Testis (tissue), 2 donors: ENCODE measurements at regions not wholly inside any gene's neighbourhood (a gene's known extent, or its start where the extent isn't known, plus 50 kb on each side); places are given as distances from the start of the nearest gene placed in this dataset.

Experiments used
- DNase-seq: peaks from one replicate; pipeline ENCODE4 v3.0.0-alpha.2; 2019
- H3K27ac ChIP-seq, 2 donors: fragments of 200-600 bp; sonication (generic); one replicate each; pipeline ENCODE4 v1.5.1; 2019
- H3K27me3 ChIP-seq: fragments of 200-600 bp; sonication (generic); one replicate; pipeline ENCODE4 v1.5.1; 2019
- H3K36me3 ChIP-seq: fragments of 200-600 bp; sonication (generic); one replicate; pipeline ENCODE4 v1.5.1; 2017; ENCODE audit warnings: low read depth; ENCODE audit errors: missing control alignments
- H3K4me1 ChIP-seq: fragments of 200-600 bp; sonication (generic); one replicate; pipeline ENCODE4 v1.5.1; 2019
- H3K4me3 ChIP-seq, 2 donors: fragments of 200-600 bp; sonication (generic); one replicate each; pipeline ENCODE4 v1.5.1; 2017 to 2019
- H3K9me3 ChIP-seq: fragments of 200-600 bp; sonication (generic); one replicate; pipeline ENCODE4 v1.5.1; 2017
- CTCF ChIP-seq, 3 experiments: fragments of 450-650 bp in 2 of 3; fragments of 200-600 bp in 1 of 3; sonication (generic) in 1 of 3; IDR thresholded peaks; one replicate each; pipeline ENCODE4 v1.5.1; 2016 to 2019; ENCODE audit warnings: antibody characterized with exemption in 3 of 3, mild to moderate bottlenecking in 2 of 3, moderate library complexity in 1 of 3
- POLR2A ChIP-seq: fragments of 450-650 bp; IDR thresholded peaks from one replicate; pipeline ENCODE4 v1.6.1; 2017; ENCODE audit warnings: antibody characterized with exemption, mild to moderate bottlenecking, moderate library complexity
- WGBS, 2 donors: methylation state at CpG; one replicate each; pipeline ENCODE4 v1.1.5; 2018; 5-methylcytosine and 5-hydroxymethylcytosine counted together
- intact Hi-C: fragments of 100-400 bp; cut with DNase I; formaldehyde crosslinking; loops from one replicate; pipeline ENCODE4 v1.15.1; 2023; ENCODE audit warnings: low total_unique reads

DNA sequence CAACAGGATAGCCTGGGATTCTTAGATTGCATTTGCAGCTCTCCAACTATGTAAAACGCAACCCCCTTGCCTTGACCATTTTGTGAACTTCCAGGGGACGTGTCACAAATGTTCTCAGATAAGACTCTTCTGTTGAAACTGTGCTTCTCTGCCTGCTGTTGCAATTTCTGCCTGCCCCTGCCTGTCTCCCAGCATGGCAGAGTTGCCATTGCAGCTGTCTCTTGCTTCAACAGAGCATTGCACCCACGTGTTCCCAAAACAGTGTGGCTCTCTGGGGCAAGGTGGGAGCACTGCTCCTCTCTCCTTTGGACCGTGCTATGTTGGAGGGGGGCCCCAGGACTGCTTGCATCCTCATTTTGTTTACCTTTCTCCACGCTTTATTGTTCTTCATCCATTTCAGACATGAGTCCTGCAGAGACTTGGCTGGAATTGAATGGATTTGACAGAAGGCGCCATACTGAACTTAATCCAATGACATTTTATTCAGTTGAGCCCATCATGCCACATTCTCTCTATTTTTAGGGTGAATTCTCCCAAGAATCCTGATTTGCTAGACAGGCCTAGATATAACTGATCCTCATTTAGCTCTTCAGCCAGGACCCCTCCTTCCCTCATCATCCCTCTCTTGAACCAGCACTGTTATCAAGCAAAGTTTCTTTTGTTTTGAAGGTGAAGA is 90.7 kb downstream of the MAT2B start:
- H3K9me3 ChIP-seq: no peaks in the 10 kb centered on the region
- no peak for DNase-seq
- no peaks in the 10 kb centered on the region for H3K36me3 ChIP-seq
- 70 to 72% methylated on average over 6 of the region's 6 CpGs for WGBS, 2 donors
- H3K27ac ChIP-seq: no peak overlapping the region
- no peaks in the 10 kb centered on the region for H3K4me1 ChIP-seq
- H3K27me3 ChIP-seq: no peaks in the 10 kb centered on the region
- no peak for TF ChIP-seq CTCF (IDR thresholded peaks at IDR 0.05)
- TF ChIP-seq POLR2A: no peak
- no peak overlapping the region for H3K4me3 ChIP-seq
- intact Hi-C loops: no loop called here

DNA sequence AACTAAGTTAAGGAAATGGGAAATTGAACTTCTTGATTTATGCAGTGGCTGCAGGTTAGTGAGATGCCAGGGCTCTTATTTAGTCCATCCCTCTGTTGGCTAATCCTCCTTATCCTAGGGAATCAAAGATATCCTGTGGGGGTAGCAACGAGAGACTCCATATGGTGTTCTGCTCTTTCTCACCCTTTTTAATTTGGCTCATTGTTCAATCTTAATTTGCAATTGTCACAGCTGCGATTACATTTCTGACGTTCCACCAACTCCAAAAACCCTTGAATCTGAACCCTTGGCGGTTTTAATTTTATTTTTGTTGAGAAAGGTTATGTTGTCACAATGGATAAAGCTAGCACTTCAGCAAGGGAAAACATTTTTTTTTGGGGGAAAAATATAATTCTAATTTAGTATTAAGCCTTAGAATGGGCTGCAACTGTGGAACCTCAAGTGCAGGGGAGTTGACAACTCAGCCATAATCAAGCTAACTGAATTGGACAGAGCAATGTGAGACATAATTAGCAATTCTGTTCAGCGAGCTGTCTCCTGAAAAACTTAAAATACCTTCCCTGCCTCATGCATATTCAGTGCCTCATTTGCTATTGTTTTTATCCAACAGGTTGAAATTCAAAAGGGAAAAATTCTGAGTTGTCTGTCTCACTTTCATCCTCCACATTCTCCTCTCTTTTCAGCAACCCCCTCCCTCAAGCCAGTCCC is 91.3 kb downstream of the MAT2B start:
- Histone ChIP-seq H3K27me3 (no peaks in the 10 kb centered on the region), H3K27ac (no peak overlapping the region), H3K9me3 (no peaks in the 10 kb centered on the region), H3K4me1 (no peaks in the 10 kb centered on the region), H3K4me3 (no peak overlapping the region), H3K36me3 (no peaks in the 10 kb centered on the region)
- DNase-seq: no peak
- TF ChIP-seq CTCF (IDR thresholded peaks at IDR 0.05): no peak
- TF ChIP-seq POLR2A: no peak
- intact Hi-C loops: no loop called here
- WGBS, 2 donors: 72 to 75% methylated on average over 5 of the region's 5 CpGs

GRCh38 chr5:163604013-163604412 is 98.6 kb downstream of the MAT2B start:
- H3K4me3 ChIP-seq: no peak overlapping the region
- H3K4me1 ChIP-seq: no peaks in the 10 kb centered on the region
- intact Hi-C loops: no loop called here
- H3K27ac ChIP-seq: no peak overlapping the region
- DNase-seq: no peak
- WGBS, 2 donors: 53 to 55% methylated on average over 4 of the region's 4 CpGs
- TF ChIP-seq CTCF (IDR thresholded peaks at IDR 0.05) (no peak), POLR2A (no peak)
- no peaks in the 10 kb centered on the region for H3K27me3 ChIP-seq
- H3K9me3 ChIP-seq: no peaks in the 10 kb centered on the region
- no peaks in the 10 kb centered on the region for H3K36me3 ChIP-seq

GRCh38 chr5:163607256-163607655 is 101.8 kb downstream of the MAT2B start:
- Histone ChIP-seq H3K9me3 (no peaks in the 10 kb centered on the region), H3K4me3 (no peak overlapping the region), H3K36me3 (no peaks in the 10 kb centered on the region), H3K27me3 (no peaks in the 10 kb centered on the region), H3K4me1 (no peaks in the 10 kb centered on the region), H3K27ac (no peak overlapping the region)
- TF ChIP-seq CTCF (IDR thresholded peaks at IDR 0.05): no peak
- no peak for TF ChIP-seq POLR2A
- intact Hi-C loops: no loop called here
- DNase-seq: no peak
- 82% methylated on average over 4 of the region's 4 CpGs for WGBS, 2 donors

DNA sequence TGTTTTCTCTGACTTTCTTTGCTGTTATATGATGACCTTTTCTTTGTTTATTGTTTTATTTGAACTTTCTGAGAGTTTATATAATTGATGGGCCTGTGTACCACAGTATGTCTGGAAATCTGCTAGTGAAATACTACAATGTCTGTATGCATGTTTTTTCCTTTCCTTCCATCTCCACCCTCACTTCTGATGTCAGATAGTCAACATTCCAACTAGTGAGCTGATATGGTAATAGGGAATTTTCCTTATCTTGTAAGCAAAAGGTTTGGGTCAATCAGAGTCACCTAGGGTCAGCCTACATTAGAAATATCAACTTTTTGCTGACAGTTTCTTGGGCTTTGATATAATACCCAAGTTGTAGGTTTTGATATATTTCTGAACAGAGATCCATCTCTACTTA is 103.2 kb downstream of the MAT2B start:
- H3K36me3 ChIP-seq: no peaks in the 10 kb centered on the region
- no peaks in the 10 kb centered on the region for H3K9me3 ChIP-seq
- H3K27me3 ChIP-seq: no peaks in the 10 kb centered on the region
- H3K4me1 ChIP-seq: no peaks in the 10 kb centered on the region
- intact Hi-C loops: no loop called here
- no peak overlapping the region for H3K27ac ChIP-seq
- H3K4me3 ChIP-seq: no peak overlapping the region
- TF ChIP-seq CTCF (IDR thresholded peaks at IDR 0.05) (no peak), POLR2A (no peak)
- no peak for DNase-seq
